H1 (cell line): ENCODE measurements at regions not wholly inside any gene's neighbourhood (a gene's known extent, or its start where the extent isn't known, plus 50 kb on each side); places are given as distances from the start of the nearest gene placed in this dataset.

Experiments used
- CHD7 ChIP-seq: fragments of 300-600 bp; sonication (generic); IDR thresholded peaks from 2 replicates; pipeline ENCODE4 v1.7.1; 2012; ENCODE audit warnings: low read length, moderate library complexity, mild to moderate bottlenecking, inconsistent platforms; ENCODE audit not compliant: insufficient replicate concordance

DNA sequence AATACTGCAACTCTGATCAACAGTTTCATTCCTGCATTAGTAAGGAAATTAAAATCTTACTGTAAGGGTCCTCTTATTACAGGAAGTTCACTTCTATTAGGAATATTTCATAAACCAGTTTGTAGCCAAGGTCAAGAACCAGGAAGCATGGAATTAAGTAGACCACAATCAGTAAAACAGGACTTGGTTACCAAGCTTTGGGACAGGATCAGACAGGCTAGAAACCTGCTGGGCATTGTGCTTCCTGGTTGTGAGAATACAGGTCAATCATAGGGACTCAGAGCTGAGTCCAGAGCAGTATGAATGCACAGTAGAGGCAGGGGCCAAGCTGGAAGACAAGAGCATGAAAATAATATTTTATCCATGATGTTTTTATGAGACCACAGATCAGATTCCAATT, 248.0 kb downstream of the IKZF2 start (continued):
- TF ChIP-seq CHD7 = no peak
- TF ChIP-seq, all 59 proteins: peak for 0
